HEK293 (cell line): ENCODE measurements at regions not wholly inside any gene's neighbourhood (a gene's known extent, or its start where the extent isn't known, plus 50 kb on each side); places are given as distances from the start of the nearest gene placed in this dataset.

Experiments used
- GLIS2 ChIP-seq: fragments of 450-650 bp; formaldehyde crosslinking; IDR thresholded peaks from 2 replicates; pipeline ENCODE4 v1.5.1; 2016; ENCODE audit warnings: missing biosample characterization, missing genetic modification characterization
- HOXA7 ChIP-seq: sonication (generic); formaldehyde crosslinking; IDR thresholded peaks from 2 replicates; pipeline ENCODE4 v1.8.1; 2022; ENCODE audit warnings: missing genetic modification reagents, borderline replicate concordance
- KLF7 ChIP-seq: fragments of 450-650 bp; formaldehyde crosslinking; IDR thresholded peaks from 2 replicates; pipeline ENCODE4 v1.5.1; 2016; ENCODE audit warnings: missing biosample characterization, missing genetic modification characterization, borderline replicate concordance
- SP2 ChIP-seq: fragments of 450-650 bp; formaldehyde crosslinking; IDR thresholded peaks from 2 replicates; pipeline ENCODE4 v1.5.1; 2016; ENCODE audit warnings: missing biosample characterization, missing genetic modification characterization
- YY1 ChIP-seq: fragments of 450-650 bp; formaldehyde crosslinking; IDR thresholded peaks from 2 replicates; pipeline ENCODE4 v1.5.1; 2018; ENCODE audit warnings: missing biosample characterization, missing genetic modification characterization
- ZBTB20 ChIP-seq: fragments of 450-650 bp; formaldehyde crosslinking; IDR thresholded peaks from 2 replicates; pipeline ENCODE4 v1.5.1; 2016; ENCODE audit warnings: missing biosample characterization, missing genetic modification characterization
- ZBTB7A ChIP-seq: fragments of 450-650 bp; formaldehyde crosslinking; IDR thresholded peaks from 2 replicates; pipeline ENCODE4 v1.5.1; 2016; ENCODE audit warnings: low read depth, missing biosample characterization, missing genetic modification characterization
- ZNF23 ChIP-seq: fragments of 450-650 bp; formaldehyde crosslinking; IDR thresholded peaks from 2 replicates; pipeline ENCODE4 v1.5.1; 2016; ENCODE audit warnings: missing biosample characterization, missing genetic modification characterization, borderline replicate concordance
- ZNF248 ChIP-seq: fragments of 450-650 bp; formaldehyde crosslinking; IDR thresholded peaks from 2 replicates; pipeline ENCODE4 v1.5.1; 2017; ENCODE audit warnings: missing biosample characterization, missing genetic modification characterization
- ZNF768 ChIP-seq: fragments of 450-650 bp; formaldehyde crosslinking; IDR thresholded peaks from 2 replicates; pipeline ENCODE4 v1.5.1; 2018; ENCODE audit warnings: missing biosample characterization, mild to moderate bottlenecking, missing genetic modification characterization
- TF ChIP-seq, protein P1 (sequence below): fragments of 450-650 bp; formaldehyde crosslinking; IDR thresholded peaks from 2 replicates; pipeline ENCODE4 v1.5.1; 2016; ENCODE audit warnings: missing biosample characterization, missing genetic modification characterization
- TF ChIP-seq, protein P2 (sequence below): IDR thresholded peaks from 2 replicates; pipeline ENCODE4 v1.6.1; 2011; ENCODE audit warnings: mild to moderate bottlenecking, low read depth, low read length, borderline replicate concordance
- TF ChIP-seq, protein P3 (sequence below): fragments of 450-650 bp; formaldehyde crosslinking; IDR thresholded peaks from 2 replicates; pipeline ENCODE4 v1.5.1; 2016; ENCODE audit warnings: missing biosample characterization, missing genetic modification characterization, low read depth
- TF ChIP-seq, protein P4 (sequence below): fragments of 450-650 bp; formaldehyde crosslinking; IDR thresholded peaks from 2 replicates; pipeline ENCODE4 v1.5.1; 2016; ENCODE audit warnings: missing biosample characterization, missing genetic modification characterization

DNA sequence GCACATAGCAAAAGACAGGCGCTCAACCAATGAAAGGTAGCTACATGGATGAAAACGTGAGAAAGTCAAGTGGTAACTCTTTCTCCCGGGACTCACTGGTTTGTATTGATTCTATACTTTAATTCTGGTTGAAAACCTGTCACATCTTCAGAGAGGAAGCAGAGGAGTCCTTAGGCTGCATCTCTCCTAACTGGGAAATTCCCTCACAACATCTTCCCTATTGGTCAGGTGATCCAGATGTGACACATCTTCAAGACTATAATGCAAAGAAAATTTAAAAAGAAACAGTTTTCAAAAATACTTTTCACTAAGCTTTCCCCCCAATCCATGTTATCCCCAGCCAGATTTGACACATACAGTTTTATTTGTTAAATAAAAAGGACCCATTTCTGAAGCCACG, 62.7 kb upstream of the RCN1 start:
- TF ChIP-seq, protein P1, sequence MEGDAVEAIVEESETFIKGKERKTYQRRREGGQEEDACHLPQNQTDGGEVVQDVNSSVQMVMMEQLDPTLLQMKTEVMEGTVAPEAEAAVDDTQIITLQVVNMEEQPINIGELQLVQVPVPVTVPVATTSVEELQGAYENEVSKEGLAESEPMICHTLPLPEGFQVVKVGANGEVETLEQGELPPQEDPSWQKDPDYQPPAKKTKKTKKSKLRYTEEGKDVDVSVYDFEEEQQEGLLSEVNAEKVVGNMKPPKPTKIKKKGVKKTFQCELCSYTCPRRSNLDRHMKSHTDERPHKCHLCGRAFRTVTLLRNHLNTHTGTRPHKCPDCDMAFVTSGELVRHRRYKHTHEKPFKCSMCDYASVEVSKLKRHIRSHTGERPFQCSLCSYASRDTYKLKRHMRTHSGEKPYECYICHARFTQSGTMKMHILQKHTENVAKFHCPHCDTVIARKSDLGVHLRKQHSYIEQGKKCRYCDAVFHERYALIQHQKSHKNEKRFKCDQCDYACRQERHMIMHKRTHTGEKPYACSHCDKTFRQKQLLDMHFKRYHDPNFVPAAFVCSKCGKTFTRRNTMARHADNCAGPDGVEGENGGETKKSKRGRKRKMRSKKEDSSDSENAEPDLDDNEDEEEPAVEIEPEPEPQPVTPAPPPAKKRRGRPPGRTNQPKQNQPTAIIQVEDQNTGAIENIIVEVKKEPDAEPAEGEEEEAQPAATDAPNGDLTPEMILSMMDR (tag by site-specific recombination), result no peak
- no peak for TF ChIP-seq ZNF23
- TF ChIP-seq ZBTB20 (tag by site-specific recombination), result no peak
- no peak for TF ChIP-seq GLIS2 (tag by site-specific recombination)
- no peak for TF ChIP-seq HOXA7 (CRISPR knock-in tag)
- no peak for TF ChIP-seq SP2
- TF ChIP-seq, protein P2, sequence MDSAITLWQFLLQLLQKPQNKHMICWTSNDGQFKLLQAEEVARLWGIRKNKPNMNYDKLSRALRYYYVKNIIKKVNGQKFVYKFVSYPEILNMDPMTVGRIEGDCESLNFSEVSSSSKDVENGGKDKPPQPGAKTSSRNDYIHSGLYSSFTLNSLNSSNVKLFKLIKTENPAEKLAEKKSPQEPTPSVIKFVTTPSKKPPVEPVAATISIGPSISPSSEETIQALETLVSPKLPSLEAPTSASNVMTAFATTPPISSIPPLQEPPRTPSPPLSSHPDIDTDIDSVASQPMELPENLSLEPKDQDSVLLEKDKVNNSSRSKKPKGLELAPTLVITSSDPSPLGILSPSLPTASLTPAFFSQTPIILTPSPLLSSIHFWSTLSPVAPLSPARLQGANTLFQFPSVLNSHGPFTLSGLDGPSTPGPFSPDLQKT, result no peak
- TF ChIP-seq, protein P3, sequence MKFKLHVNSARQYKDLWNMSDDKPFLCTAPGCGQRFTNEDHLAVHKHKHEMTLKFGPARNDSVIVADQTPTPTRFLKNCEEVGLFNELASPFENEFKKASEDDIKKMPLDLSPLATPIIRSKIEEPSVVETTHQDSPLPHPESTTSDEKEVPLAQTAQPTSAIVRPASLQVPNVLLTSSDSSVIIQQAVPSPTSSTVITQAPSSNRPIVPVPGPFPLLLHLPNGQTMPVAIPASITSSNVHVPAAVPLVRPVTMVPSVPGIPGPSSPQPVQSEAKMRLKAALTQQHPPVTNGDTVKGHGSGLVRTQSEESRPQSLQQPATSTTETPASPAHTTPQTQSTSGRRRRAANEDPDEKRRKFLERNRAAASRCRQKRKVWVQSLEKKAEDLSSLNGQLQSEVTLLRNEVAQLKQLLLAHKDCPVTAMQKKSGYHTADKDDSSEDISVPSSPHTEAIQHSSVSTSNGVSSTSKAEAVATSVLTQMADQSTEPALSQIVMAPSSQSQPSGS (tag by site-specific recombination), result no peak
- no peak for TF ChIP-seq ZNF248
- TF ChIP-seq, protein P4, sequence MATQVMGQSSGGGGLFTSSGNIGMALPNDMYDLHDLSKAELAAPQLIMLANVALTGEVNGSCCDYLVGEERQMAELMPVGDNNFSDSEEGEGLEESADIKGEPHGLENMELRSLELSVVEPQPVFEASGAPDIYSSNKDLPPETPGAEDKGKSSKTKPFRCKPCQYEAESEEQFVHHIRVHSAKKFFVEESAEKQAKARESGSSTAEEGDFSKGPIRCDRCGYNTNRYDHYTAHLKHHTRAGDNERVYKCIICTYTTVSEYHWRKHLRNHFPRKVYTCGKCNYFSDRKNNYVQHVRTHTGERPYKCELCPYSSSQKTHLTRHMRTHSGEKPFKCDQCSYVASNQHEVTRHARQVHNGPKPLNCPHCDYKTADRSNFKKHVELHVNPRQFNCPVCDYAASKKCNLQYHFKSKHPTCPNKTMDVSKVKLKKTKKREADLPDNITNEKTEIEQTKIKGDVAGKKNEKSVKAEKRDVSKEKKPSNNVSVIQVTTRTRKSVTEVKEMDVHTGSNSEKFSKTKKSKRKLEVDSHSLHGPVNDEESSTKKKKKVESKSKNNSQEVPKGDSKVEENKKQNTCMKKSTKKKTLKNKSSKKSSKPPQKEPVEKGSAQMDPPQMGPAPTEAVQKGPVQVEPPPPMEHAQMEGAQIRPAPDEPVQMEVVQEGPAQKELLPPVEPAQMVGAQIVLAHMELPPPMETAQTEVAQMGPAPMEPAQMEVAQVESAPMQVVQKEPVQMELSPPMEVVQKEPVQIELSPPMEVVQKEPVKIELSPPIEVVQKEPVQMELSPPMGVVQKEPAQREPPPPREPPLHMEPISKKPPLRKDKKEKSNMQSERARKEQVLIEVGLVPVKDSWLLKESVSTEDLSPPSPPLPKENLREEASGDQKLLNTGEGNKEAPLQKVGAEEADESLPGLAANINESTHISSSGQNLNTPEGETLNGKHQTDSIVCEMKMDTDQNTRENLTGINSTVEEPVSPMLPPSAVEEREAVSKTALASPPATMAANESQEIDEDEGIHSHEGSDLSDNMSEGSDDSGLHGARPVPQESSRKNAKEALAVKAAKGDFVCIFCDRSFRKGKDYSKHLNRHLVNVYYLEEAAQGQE (tag by site-specific recombination), result no peak
- no peak for TF ChIP-seq YY1 (tag by site-specific recombination)
- no peak for TF ChIP-seq ZNF768 (tag by site-specific recombination)
- no peak for TF ChIP-seq KLF7
- no peak for TF ChIP-seq ZBTB7A (tag by site-specific recombination)
